Kidney epithelial cell (primary cell): ENCODE measurements at regions not wholly inside any gene's neighbourhood (a gene's known extent, or its start where the extent isn't known, plus 50 kb on each side); places are given as distances from the start of the nearest gene placed in this dataset.

Experiments
- DNase-seq: peaks from one replicate; pipeline ENCODE4 v3.0.0-alpha.2; 2010; ENCODE audit warnings: low read depth
- H3K27me3 ChIP-seq: 2 replicates; pipeline ENCODE4 v1.6.0; 2011; ENCODE audit warnings: low read length; ENCODE audit not compliant: control insufficient read depth, insufficient read depth
- H3K36me3 ChIP-seq: 2 replicates; pipeline ENCODE4 v1.5.1; 2011; ENCODE audit warnings: low read length; ENCODE audit not compliant: control insufficient read depth, insufficient read depth
- H3K4me3 ChIP-seq: 2 replicates; pipeline ENCODE4 v1.5.1; 2011; ENCODE audit warnings: low read depth, mild to moderate bottlenecking, control low read depth, low read length
- TF ChIP-seq, protein P1 (sequence below): IDR thresholded peaks from 2 replicates; pipeline ENCODE4 v1.5.1; 2011; ENCODE audit warnings: mild to moderate bottlenecking, moderate library complexity, low read length, control low read depth, inconsistent platforms; ENCODE audit not compliant: insufficient read depth, poor library complexity, severe bottlenecking

DNA sequence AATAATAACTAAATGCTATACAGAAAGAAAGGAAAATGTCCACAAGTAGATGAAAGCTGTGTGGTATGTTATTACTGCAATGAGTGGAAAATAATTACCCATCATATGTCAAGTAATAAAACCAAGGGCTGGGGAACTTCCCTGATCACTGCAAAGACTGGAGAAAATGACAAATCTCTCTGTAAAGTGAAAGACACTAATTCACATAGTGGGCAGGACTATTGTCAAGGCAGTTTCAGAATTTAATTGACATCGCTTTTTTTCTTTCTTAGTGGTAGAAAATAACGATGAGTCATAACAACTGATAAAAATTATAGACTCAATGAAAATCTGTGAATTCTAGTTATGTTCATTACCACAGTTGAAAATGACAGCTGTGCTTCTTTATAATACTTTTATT is 153.7 kb upstream of the ST6GALNAC5 start:
- H3K36me3 ChIP-seq, result no peaks in the 10 kb centered on the region
- no peaks in the 10 kb centered on the region for H3K27me3 ChIP-seq
- no peak overlapping the region for H3K4me3 ChIP-seq
- no peak for DNase-seq
- TF ChIP-seq, protein P1, sequence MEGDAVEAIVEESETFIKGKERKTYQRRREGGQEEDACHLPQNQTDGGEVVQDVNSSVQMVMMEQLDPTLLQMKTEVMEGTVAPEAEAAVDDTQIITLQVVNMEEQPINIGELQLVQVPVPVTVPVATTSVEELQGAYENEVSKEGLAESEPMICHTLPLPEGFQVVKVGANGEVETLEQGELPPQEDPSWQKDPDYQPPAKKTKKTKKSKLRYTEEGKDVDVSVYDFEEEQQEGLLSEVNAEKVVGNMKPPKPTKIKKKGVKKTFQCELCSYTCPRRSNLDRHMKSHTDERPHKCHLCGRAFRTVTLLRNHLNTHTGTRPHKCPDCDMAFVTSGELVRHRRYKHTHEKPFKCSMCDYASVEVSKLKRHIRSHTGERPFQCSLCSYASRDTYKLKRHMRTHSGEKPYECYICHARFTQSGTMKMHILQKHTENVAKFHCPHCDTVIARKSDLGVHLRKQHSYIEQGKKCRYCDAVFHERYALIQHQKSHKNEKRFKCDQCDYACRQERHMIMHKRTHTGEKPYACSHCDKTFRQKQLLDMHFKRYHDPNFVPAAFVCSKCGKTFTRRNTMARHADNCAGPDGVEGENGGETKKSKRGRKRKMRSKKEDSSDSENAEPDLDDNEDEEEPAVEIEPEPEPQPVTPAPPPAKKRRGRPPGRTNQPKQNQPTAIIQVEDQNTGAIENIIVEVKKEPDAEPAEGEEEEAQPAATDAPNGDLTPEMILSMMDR, result no peak

DNA sequence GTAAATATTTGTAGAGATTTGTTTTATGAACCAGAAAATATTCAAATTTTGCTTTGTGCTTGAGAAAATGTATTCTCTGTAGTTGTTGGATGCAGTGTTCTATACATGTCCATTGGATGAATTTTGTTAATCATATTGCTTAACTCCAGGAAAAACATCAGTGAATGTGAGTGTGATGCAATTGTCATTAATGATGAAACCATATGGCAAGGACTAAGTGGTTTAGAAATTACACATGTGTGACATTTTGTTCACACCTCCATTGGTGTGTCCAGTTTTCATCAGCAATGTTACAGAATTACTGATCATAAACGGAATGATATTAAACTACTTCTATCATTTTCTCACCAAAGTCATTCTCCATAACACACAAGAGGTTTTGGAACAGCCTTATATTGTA is 151.8 kb upstream of the ST6GALNAC5 start:
- no peak overlapping the region for H3K4me3 ChIP-seq
- H3K36me3 ChIP-seq, result no peaks in the 10 kb centered on the region
- DNase-seq, result no peak
- TF ChIP-seq, protein P1, result no peak
- no peaks in the 10 kb centered on the region for H3K27me3 ChIP-seq

DNA sequence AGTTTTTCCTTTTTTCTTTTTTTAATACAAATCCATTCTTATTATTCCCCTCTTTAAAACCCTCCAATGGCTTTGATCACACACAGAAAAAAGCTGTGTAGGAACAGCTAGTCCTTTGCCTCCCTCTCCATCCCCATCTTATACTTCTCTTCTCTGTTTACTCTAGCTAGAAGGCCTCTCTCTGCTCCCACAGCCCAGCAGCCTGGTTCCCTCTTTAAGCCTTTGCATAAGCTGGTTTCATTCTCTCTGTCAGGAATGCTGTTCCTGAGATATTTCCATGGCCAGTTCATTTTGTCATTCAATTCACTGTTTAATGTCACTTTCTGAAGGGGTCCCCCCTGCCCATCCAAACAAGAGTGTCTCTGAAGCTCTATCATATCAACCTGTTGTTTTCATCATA is 143.3 kb upstream of the ST6GALNAC5 start:
- TF ChIP-seq, protein P1, result no peak
- Histone ChIP-seq H3K4me3 (no peak overlapping the region), H3K36me3 (no peaks in the 10 kb centered on the region), H3K27me3 (no peaks in the 10 kb centered on the region)
- no peak for DNase-seq

DNA sequence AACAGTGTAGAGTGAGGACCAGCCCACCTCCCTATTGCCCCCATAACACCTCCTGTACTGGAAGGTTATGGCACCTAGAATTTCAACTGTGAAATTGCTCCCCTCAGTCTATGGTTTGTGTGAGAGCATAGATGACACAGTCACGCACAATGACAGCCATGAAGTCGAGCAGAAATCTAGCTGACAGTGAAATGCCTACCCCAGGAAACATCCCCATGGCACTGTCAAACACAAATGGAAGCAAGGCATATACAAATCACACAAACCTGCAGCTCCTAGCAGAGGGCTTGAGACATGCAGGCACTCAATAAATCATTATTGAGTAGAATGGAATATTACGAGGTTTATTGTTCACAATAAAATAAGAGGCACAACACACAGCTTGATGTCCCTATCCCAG is 142.5 kb upstream of the ST6GALNAC5 start:
- TF ChIP-seq, protein P1, result no peak
- Histone ChIP-seq H3K27me3 (no peaks in the 10 kb centered on the region), H3K36me3 (no peaks in the 10 kb centered on the region), H3K4me3 (no peak overlapping the region)
- no peak for DNase-seq

DNA sequence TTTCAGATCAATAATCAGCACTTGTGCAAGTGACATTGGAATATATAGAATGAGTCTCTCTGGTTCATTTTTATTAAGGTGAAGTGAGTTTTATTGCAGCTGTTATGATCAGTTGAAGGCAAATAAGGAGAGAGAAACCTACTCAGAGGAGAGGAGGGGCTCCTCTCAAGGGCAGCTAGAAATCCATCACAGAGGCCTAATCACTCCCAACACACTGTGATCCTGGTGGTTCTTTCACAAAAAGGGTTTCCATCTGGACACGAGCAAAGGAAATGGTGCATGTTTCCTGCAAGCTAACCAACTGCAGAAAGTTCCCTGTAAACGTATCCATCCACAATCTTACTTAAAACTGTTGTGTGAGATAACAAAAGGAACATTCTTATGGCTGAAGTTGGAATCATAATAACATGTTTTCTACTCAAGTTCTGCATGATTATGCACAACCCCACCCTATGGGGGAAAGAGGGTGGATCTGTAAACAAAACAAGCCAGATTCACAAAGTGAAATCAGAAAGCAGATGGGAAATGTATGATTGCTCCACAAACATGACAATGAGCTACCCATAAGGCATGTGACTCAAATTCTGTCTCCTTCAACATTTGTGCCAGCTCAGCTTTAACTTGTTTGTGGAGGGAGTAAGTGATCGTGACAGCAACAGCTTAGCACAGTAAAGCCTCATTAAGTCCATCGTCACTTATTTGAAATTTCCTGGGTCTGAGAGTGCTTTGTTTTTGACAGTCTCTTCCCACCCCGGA is 141.2 kb upstream of the ST6GALNAC5 start:
- TF ChIP-seq, protein P1, result no peak
- no peak for DNase-seq
- no peaks in the 10 kb centered on the region for H3K27me3 ChIP-seq

DNA sequence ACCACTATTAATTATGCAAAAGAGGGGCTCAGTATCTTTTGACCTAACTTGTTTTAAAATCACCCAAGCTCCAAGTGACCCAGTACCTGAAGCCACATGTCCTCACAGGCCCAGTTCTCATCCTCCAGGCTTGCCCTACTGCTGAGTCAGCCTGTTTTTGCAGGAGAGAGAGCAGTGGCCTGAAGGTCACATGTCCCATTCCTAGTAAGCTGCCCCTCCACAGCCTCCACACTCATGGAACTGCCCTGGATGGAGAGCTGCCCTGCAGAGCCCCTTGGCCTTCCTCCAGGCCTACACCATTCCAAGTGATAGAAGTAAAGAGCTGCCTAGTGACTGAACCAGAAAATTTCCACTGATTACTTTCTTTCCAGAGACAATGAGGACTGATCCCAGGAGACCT is 139.8 kb upstream of the ST6GALNAC5 start:
- TF ChIP-seq, protein P1, result no peak
- no peaks in the 10 kb centered on the region for H3K27me3 ChIP-seq
- no peaks in the 10 kb centered on the region for H3K36me3 ChIP-seq
- no peak for DNase-seq
- no peak overlapping the region for H3K4me3 ChIP-seq

More for the DNA sequence above, 141.2 kb upstream of the ST6GALNAC5 start:
- Histone ChIP-seq H3K4me3 (no peak overlapping the region), H3K36me3 (no peaks in the 10 kb centered on the region)
